ENCODE measurements at regions not wholly inside any gene's neighbourhood (a gene's known extent, or its start where the extent isn't known, plus 50 kb on each side); places are given as distances from the start of the nearest gene placed in this dataset.

DNA sequence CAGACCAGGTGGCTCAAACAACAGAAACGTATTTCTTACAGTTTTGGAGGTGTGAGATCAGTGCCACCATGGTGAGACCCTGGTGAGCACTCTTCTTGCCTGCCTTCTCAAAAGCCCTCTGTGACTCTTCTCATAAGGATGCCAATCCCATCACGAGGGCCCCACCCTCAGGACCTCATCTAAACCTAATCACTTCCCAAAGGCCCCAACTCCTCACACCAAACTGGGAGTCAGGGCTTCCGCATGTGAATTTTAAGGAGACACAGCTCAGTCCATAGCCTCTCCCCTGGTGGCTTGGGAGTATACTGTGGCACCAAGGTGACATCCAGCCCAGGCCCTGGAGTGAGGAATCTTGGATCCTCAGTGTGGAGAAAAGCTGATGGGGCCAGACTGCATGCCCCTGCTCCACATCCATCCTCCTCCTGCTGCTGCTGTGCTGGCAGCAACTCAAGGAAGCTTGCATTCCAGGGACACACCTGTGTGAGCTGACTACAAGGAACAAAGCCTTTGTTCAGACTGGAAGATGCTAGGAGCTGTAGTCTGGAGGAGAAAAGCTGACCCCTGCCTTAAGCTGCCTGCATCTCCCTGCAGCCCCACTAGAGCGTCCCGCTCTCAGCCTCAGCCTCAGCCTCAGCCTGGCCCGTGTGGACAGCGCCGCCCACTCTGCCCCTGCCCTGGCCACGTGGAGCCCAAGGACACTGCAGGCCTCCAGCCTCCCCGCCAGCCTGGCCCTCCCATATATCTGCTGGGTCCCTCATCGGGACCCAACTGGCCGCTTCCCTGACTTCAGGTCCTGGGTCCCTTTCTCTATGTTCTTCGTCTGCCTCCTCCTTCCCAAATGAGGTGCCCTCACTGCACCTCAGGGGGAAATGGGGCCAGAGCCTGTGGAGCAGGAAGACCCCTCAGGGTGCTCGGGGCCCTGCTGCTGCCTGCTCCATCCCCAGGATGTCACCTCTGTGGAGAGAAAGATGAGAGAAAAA is 87.8 kb upstream of the RAB6C start:
- Histone ChIP-seq H3K4me3 (replicated peaks in 1 of 3; ENCODE audit: insufficient read depth in 1 of 3, low read depth in 1 of 3, low read length in 3 of 3) (no peak overlapping the region), H3K27ac (ENCODE audit: insufficient read depth, low read depth, low read length) (no peak overlapping the region), H3K4me2 (ENCODE audit: insufficient read depth, low read length) (no peak overlapping the region), H3K27me3 (ENCODE audit: control insufficient read depth in 2 of 2, insufficient read depth in 2 of 2, low read length in 2 of 2) (no peaks in the 10 kb centered on the region), H3K36me3 (ENCODE audit: control insufficient read depth in 2 of 2, extremely low read depth in 1 of 2, insufficient read depth in 2 of 2, low read length in 2 of 2) (no peaks in the 10 kb centered on the region), H2AFZ (ENCODE audit: low read depth, low read length) (no peak overlapping the region), H3K9ac (replicated peaks; ENCODE audit: extremely low read depth, insufficient read depth, low read length) (no peak overlapping the region), H3K9me1 (replicated peaks; ENCODE audit: control insufficient read depth, extremely low read depth, insufficient read depth, low read length) (no peaks in the 10 kb centered on the region), H3K4me1 (ENCODE audit: control insufficient read depth, extremely low read depth, insufficient read depth, low read length) (no peaks in the 10 kb centered on the region), H4K20me1 (replicated peaks; ENCODE audit: control insufficient read depth, extremely low read depth, insufficient read depth, low read length) (no peaks in the 10 kb centered on the region), H3K79me2 (ENCODE audit: control insufficient read depth, insufficient read depth, low read length) (no peaks in the 10 kb centered on the region), H3K9me3 (replicated peaks; ENCODE audit: control insufficient read depth, insufficient read depth, low read length) (no peaks in the 10 kb centered on the region)
- dilution Hi-C loops (cut with MboI; ENCODE audit: extremely low pct_ligation_motif_present, low sequenced_read_pairs) = no loop called here
- ChIA-PET POLR2A (no interaction called here), CTCF (no interaction called here)
- intact Hi-C loops (cut with micrococcal nuclease) = no loop called here
- no peak for FAIRE-seq
- BruUV-seq (replicated peaks) = no TSS peak
- TF ChIP-seq EZH2 (IDR thresholded peaks at IDR 0.05; ENCODE audit: borderline replicate concordance, low read depth, low read length, severe bottlenecking) (no peak), JUN (IDR thresholded peaks at IDR 0.05; ENCODE audit: borderline replicate concordance, insufficient read depth, insufficient read length, low read depth) (no peak), MYC (IDR thresholded peaks at IDR 0.05; ENCODE audit: low read depth, low read length) (no peak), FOS (IDR thresholded peaks at IDR 0.05; ENCODE audit: borderline replicate concordance, insufficient read depth, low read length) (no peak), GATA2 (IDR thresholded peaks at IDR 0.05; ENCODE audit: insufficient read depth, insufficient read length, low read depth, low read length) (no peak), MAX (IDR thresholded peaks at IDR 0.05; ENCODE audit: insufficient read depth, insufficient read length) (no peak), POLR2AphosphoS5 (IDR thresholded peaks at IDR 0.05; ENCODE audit: insufficient read depth, low read depth, low read length) (no peak), POLR2A (IDR thresholded peaks at IDR 0.05; ENCODE audit: low read depth, low read length) (no peak)
- TF ChIP-seq, protein P1, sequence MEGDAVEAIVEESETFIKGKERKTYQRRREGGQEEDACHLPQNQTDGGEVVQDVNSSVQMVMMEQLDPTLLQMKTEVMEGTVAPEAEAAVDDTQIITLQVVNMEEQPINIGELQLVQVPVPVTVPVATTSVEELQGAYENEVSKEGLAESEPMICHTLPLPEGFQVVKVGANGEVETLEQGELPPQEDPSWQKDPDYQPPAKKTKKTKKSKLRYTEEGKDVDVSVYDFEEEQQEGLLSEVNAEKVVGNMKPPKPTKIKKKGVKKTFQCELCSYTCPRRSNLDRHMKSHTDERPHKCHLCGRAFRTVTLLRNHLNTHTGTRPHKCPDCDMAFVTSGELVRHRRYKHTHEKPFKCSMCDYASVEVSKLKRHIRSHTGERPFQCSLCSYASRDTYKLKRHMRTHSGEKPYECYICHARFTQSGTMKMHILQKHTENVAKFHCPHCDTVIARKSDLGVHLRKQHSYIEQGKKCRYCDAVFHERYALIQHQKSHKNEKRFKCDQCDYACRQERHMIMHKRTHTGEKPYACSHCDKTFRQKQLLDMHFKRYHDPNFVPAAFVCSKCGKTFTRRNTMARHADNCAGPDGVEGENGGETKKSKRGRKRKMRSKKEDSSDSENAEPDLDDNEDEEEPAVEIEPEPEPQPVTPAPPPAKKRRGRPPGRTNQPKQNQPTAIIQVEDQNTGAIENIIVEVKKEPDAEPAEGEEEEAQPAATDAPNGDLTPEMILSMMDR (IDR thresholded peaks at IDR 0.05; ENCODE audit: extremely low read depth in 1 of 2, insufficient read depth in 1 of 2, low read depth in 1 of 2, low read length in 2 of 2) = no peak
- no peak for DNase-seq (ENCODE audit: low read depth, low spot score)
